ENCODE measurements at regions not wholly inside any gene's neighbourhood (a gene's known extent, or its start where the extent isn't known, plus 50 kb on each side); places are given as distances from the start of the nearest gene placed in this dataset.

DNA sequence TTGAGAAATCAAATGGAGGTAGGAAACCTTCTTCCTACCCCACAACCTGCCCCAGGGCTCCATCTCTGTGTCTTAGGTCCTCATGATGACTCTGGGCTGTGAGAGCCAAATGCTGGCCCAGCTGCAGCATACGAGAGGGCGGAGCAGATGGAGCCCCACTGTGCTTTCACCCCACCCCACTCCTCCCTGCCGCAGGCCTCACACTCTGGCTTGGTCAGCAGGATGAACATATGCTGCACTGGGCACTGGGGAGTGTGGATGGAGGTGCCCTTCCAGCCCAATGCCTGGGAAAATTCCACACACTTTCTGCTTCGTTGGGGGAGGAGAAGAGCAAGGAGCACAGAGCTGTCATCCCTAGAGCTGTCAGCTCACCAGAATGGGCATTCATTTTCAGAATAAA lies 271.6 kb upstream of the CADM1 start:
- TF ChIP-seq POLR2A (IDR thresholded peaks at IDR 0.05), result no peak
- no peak for TF ChIP-seq CTCF (IDR thresholded peaks at IDR 0.05)
- no peak for TF ChIP-seq POLR2AphosphoS5 (IDR thresholded peaks at IDR 0.05; ENCODE audit: insufficient read depth in 1 of 2, low read depth in 1 of 2)
